Coronary artery (tissue), 2 donors: ENCODE measurements at regions not wholly inside any gene's neighbourhood (a gene's known extent, or its start where the extent isn't known, plus 50 kb on each side); places are given as distances from the start of the nearest gene placed in this dataset.
"Not testable (repeated sequence)": the region's sequence is repeated elsewhere in the genome, so short reads cannot be mapped to it uniquely, and the experiment has no call there.

Experiments
- DNase-seq: peaks from one replicate; pipeline ENCODE4 v3.0.0-alpha.2; 2017; ENCODE audit warnings: low spot score
- H3K27ac ChIP-seq, 2 donors: fragments of 200-600 bp; sonication (generic); one replicate each; pipeline ENCODE4 v1.5.1; 2016 to 2019
- H3K4me3 ChIP-seq: fragments of 200-600 bp; sonication (generic); 2 replicates; pipeline ENCODE4 v1.5.1; 2016; ENCODE audit warnings: mild to moderate bottlenecking, moderate library complexity
- CTCF ChIP-seq: fragments of 200-600 bp; sonication (generic); IDR thresholded peaks from one replicate; pipeline ENCODE4 v1.5.1; 2019; ENCODE audit warnings: antibody characterized with exemption

- peak; percentile 43 for DNase-seq
- peak overlapping the region in 1 of 2 donors; percentile 85 for H3K27ac ChIP-seq
- not testable (repeated sequence) for H3K4me3 ChIP-seq
These were observed 147.4 kb downstream of the NPIPB11 start for GRCh38 chr16:29258946-29259634.

- peak; percentile 64 for DNase-seq
- H3K27ac ChIP-seq, result peak overlapping the region in 1 of 2 donors; percentile 25
- not testable (repeated sequence) for H3K4me3 ChIP-seq
These were observed 148.8 kb downstream of the NPIPB11 start for GRCh38 chr16:29257419-29258336.

GRCh38 chr16:29256501-29256981 lies 150.0 kb downstream of the NPIPB11 start:
- peak; percentile 72 for DNase-seq

GRCh38 chr16:29255957-29256356 lies 150.6 kb downstream of the NPIPB11 start:
- DNase-seq, result peak; percentile 75
- H3K27ac ChIP-seq, result peak overlapping the region in 1 of 2 donors; percentile 47
- not testable (repeated sequence) for H3K4me3 ChIP-seq

More at GRCh38 chr16:29256501-29256981, 150.0 kb downstream of the NPIPB11 start:
- H3K4me3 ChIP-seq, result no peak overlapping the region
- no peak for TF ChIP-seq CTCF
- H3K27ac ChIP-seq, result peak overlapping the region in 1 of 2 donors; percentile 25

GRCh38 chr16:29255496-29255796 lies 151.1 kb downstream of the NPIPB11 start:
- H3K4me3 ChIP-seq, result not testable (repeated sequence)
- peak; percentile 67 for DNase-seq
- peak overlapping the region in 1 of 2 donors; percentile 71 for H3K27ac ChIP-seq

GRCh38 chr16:29254676-29255495 lies 151.6 kb downstream of the NPIPB11 start:
- Histone ChIP-seq H3K27ac (peak overlapping the region in 1 of 2 donors; percentile 71), H3K4me3 (no peak overlapping the region)
- DNase-seq, result peak; percentile 57
- no peak for TF ChIP-seq CTCF

- H3K4me3 ChIP-seq, H3K27ac ChIP-seq: not testable (repeated sequence)
- peak; percentile 63 for DNase-seq
These were observed 152.6 kb downstream of the NPIPB11 start for GRCh38 chr16:29253716-29254590.

- not testable (repeated sequence) for H3K4me3 ChIP-seq, DNase-seq, H3K27ac ChIP-seq
These were observed 153.4 kb downstream of the NPIPB11 start for GRCh38 chr16:29253066-29253590.

GRCh38 chr16:29252311-29252710 lies 154.2 kb downstream of the NPIPB11 start:
- not testable (repeated sequence) for H3K27ac ChIP-seq, H3K4me3 ChIP-seq
- DNase-seq, result peak; percentile 17

- H3K27ac ChIP-seq, H3K4me3 ChIP-seq: not testable (repeated sequence)
- peak; percentile 67 for DNase-seq
These were observed 154.9 kb downstream of the NPIPB11 start for GRCh38 chr16:29251571-29252011.

GRCh38 chr16:29250923-29251434 lies 155.5 kb downstream of the NPIPB11 start:
- DNase-seq, result not testable (repeated sequence)
- H3K27ac ChIP-seq, result peak overlapping the region in 1 of 2 donors; percentile 7

GRCh38 chr16:29250469-29250868 lies 156.0 kb downstream of the NPIPB11 start:
- not testable (repeated sequence) for H3K27ac ChIP-seq, H3K4me3 ChIP-seq, DNase-seq

More at GRCh38 chr16:29250923-29251434, 155.5 kb downstream of the NPIPB11 start:
- not testable (repeated sequence) for H3K4me3 ChIP-seq

- DNase-seq, result peak; percentile 40
- H3K4me3 ChIP-seq, result not testable (repeated sequence)
- peak overlapping the region in 1 of 2 donors; percentile 57 for H3K27ac ChIP-seq
These were observed 157.6 kb downstream of the NPIPB11 start for GRCh38 chr16:29248940-29249318.

- H3K4me3 ChIP-seq, result not testable (repeated sequence)
- H3K27ac ChIP-seq, result peak overlapping the region in 1 of 2 donors; percentile 57
- peak; percentile 64 for DNase-seq
These were observed 158.1 kb downstream of the NPIPB11 start for GRCh38 chr16:29248306-29248939.
